Subcutaneous abdominal adipose tissue (tissue), 5 donors: ENCODE measurements at regions not wholly inside any gene's neighbourhood (a gene's known extent, or its start where the extent isn't known, plus 50 kb on each side); places are given as distances from the start of the nearest gene placed in this dataset.
"Not testable (repeated sequence)": the region's sequence is repeated elsewhere in the genome, so short reads cannot be mapped to it uniquely, and the experiment has no call there.

Experiments
- H3K27ac ChIP-seq: one replicate; pipeline ENCODE4 v1.7.0; 2013; ENCODE audit warnings: low read depth, mild to moderate bottlenecking, inconsistent platforms, low read length, moderate library complexity
- H3K27me3 ChIP-seq, 5 donors: one replicate each; pipeline ENCODE4 v1.7.0; 2013; ENCODE audit warnings: low read length in 5 of 5, inconsistent platforms in 1 of 5; ENCODE audit not compliant: control insufficient read depth in 5 of 5, insufficient read depth in 4 of 5
- H3K36me3 ChIP-seq, 5 donors: one replicate each; pipeline ENCODE4 v1.7.0; 2013; ENCODE audit warnings: low read length in 5 of 5; ENCODE audit not compliant: control insufficient read depth in 5 of 5, insufficient read depth in 5 of 5
- H3K4me1 ChIP-seq, 5 donors: one replicate each; pipeline ENCODE4 v1.7.0; 2013; ENCODE audit warnings: low read length in 5 of 5, mild to moderate bottlenecking in 3 of 5, moderate library complexity in 1 of 5; ENCODE audit not compliant: control insufficient read depth in 5 of 5, insufficient read depth in 5 of 5
- H3K4me3 ChIP-seq, 5 donors: one replicate each; pipeline ENCODE4 v1.7.0; 2013; ENCODE audit warnings: low read length in 5 of 5, low read depth in 1 of 5
- H3K9ac ChIP-seq, 5 donors: one replicate each; pipeline ENCODE4 v1.7.0; 2013; ENCODE audit warnings: low read length in 5 of 5, mild to moderate bottlenecking in 4 of 5, moderate library complexity in 3 of 5
- H3K9me3 ChIP-seq, 5 donors: one replicate each; pipeline ENCODE4 v1.7.0; 2013; ENCODE audit warnings: low read length in 5 of 5; ENCODE audit not compliant: control insufficient read depth in 5 of 5
- donor health status: healthy.
- donor health status: healthy.
- donor health status: healthy.
- donor health status: healthy.
- donor health status: healthy.

DNA sequence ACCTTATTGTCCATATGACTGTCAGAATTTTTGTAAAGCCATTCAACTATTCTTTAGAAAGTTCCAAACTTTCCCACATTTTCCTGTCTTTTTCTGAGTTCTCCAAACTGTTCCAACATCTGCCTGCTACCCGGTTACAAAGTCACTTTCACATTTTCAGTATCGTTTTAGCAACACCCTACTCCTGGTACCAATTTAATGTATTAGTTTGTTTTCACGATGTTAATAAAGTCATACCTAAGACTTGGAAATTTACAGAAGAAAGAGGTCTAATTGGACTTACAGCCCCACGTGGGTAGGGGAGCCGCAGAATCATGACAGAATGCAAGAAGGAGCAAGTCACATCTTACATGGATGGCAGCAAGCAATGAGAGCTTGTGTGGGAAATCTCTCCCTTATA is 867.8 kb downstream of the AMY1C start:
- Histone ChIP-seq H3K36me3 (no peaks in the 10 kb centered on the region), H3K4me1 (no peaks in the 10 kb centered on the region), H3K27ac (no peak overlapping the region), H3K9ac (no peak overlapping the region), H3K4me3 (no peak overlapping the region), H3K9me3 (peaks cover 0 to 24% (median 14%) of the 10 kb centered on the region in 5 donors), H3K27me3 (no peaks in the 10 kb centered on the region)

GRCh38 chr1:104621221-104621620 is 871.5 kb downstream of the AMY1C start:
- no peaks in the 10 kb centered on the region for H3K27me3 ChIP-seq
- no peak overlapping the region for H3K27ac ChIP-seq
- H3K36me3 ChIP-seq = no peaks in the 10 kb centered on the region
- no peaks in the 10 kb centered on the region for H3K4me1 ChIP-seq
- H3K9me3 ChIP-seq = peaks cover 0 to 18% (median 14%) of the 10 kb centered on the region in 5 donors
- H3K4me3 ChIP-seq = no peak overlapping the region
- no peak overlapping the region for H3K9ac ChIP-seq

- Histone ChIP-seq H3K36me3 (no peaks in the 10 kb centered on the region), H3K4me1 (no peaks in the 10 kb centered on the region), H3K9ac (no peak overlapping the region), H3K9me3 (no peaks in the 10 kb centered on the region), H3K27me3 (no peaks in the 10 kb centered on the region), H3K27ac (no peak overlapping the region), H3K4me3 (no peak overlapping the region)
Measured at GRCh38 chr1:104624538-104624937, 874.8 kb downstream of the AMY1C start.

GRCh38 chr1:104629589-104629988 is 879.9 kb downstream of the AMY1C start:
- no peak overlapping the region for H3K27ac ChIP-seq
- no peak overlapping the region for H3K4me3 ChIP-seq
- H3K9me3 ChIP-seq = no peaks in the 10 kb centered on the region
- H3K9ac ChIP-seq = no peak overlapping the region
- H3K27me3 ChIP-seq = no peaks in the 10 kb centered on the region
- no peaks in the 10 kb centered on the region for H3K36me3 ChIP-seq
- no peaks in the 10 kb centered on the region for H3K4me1 ChIP-seq

DNA sequence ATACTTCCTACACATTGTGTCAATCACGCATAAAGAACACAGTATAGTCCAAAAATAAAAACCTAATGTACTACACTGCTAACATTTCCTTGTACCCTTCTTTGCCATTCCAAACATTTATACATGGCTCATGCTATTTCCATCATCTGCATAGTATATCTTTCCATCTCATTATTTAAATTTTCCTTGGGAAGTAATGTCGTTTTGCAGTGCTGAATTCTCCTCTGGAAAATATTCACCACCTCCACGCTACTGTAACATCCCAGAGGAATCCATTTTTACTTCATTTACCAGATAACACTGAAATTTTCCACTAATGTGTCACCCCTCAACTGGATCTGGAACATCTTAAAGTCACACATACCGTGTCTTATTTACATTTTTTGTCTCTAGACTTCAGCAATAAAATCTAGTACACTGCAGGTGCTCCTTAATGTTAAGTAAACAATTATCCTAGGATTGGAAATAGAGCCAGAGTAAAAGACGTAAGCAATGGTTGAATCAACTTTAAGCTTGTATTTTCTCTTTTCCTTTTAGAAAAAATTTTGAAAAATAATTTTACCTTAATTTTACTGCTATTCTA is 881.0 kb downstream of the AMY1C start:
- no peaks in the 10 kb centered on the region for H3K36me3 ChIP-seq
- no peak overlapping the region for H3K27ac ChIP-seq
- H3K4me1 ChIP-seq = no peaks in the 10 kb centered on the region

DNA sequence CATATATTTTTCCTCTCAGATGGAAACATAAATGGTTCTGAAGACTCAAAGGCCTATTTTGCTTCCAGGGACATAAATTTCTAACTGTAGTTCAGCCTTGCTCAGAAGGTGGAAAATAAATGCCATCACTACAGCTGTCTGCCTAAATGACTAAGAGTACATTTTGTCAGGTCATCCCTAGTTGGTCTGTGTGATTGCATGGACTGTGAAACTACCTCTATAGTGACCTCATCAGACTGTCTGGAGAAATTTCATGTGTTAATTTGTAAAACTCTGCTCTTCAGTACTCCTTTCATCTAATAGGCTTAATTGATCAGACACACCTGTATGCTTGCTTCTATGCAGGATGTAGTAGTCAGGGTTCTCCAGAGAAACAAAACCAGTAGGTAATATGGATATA is 886.9 kb downstream of the AMY1C start:
- H3K27me3 ChIP-seq = no peaks in the 10 kb centered on the region
- no peak overlapping the region for H3K27ac ChIP-seq
- no peak overlapping the region for H3K4me3 ChIP-seq
- H3K4me1 ChIP-seq = no peaks in the 10 kb centered on the region
- H3K9ac ChIP-seq = no peak overlapping the region
- no peaks in the 10 kb centered on the region for H3K36me3 ChIP-seq
- peaks cover 0 to 2% (median 0%) of the 10 kb centered on the region in 5 donors for H3K9me3 ChIP-seq

More for the DNA sequence above, 881.0 kb downstream of the AMY1C start:
- H3K4me3 ChIP-seq = no peak overlapping the region
- H3K9ac ChIP-seq = no peak overlapping the region
- H3K9me3 ChIP-seq = no peaks in the 10 kb centered on the region
- no peaks in the 10 kb centered on the region for H3K27me3 ChIP-seq

GRCh38 chr1:104646233-104646632 is 896.5 kb downstream of the AMY1C start:
- peaks cover 0 to 1% (median 0%) of the 10 kb centered on the region in 5 donors for H3K9me3 ChIP-seq
- peaks cover 0 to 3% (median 0%) of the 10 kb centered on the region in 5 donors for H3K4me1 ChIP-seq
- no peak overlapping the region for H3K4me3 ChIP-seq
- H3K27ac ChIP-seq = no peak overlapping the region
- no peak overlapping the region for H3K9ac ChIP-seq
- H3K27me3 ChIP-seq = no peaks in the 10 kb centered on the region
- H3K36me3 ChIP-seq = no peaks in the 10 kb centered on the region

DNA sequence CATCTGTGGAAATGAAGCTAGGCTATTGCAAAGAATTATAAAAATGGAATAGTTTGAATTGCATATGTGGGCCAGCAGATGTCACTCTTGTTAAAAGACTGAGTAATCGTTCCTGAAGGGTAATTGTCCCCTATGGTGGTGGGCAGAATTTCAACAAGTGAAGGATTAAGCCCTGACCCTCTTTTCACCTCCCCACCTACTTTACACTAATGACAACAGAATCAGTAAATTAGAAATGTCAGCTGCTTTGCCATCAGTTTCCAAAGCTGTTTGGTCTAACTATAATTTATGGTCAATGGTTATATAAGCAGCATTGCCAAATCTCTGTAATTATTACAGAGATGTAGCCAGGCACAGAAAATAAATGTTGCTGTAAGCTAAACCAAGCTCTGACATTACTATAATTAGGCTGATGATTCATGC is 898.6 kb downstream of the AMY1C start:
- peaks cover 0 to 3% (median 0%) of the 10 kb centered on the region in 5 donors for H3K4me1 ChIP-seq
- no peaks in the 10 kb centered on the region for H3K9me3 ChIP-seq
- H3K36me3 ChIP-seq = no peaks in the 10 kb centered on the region
- no peak overlapping the region for H3K9ac ChIP-seq
- H3K4me3 ChIP-seq = no peak overlapping the region
- H3K27me3 ChIP-seq = no peaks in the 10 kb centered on the region
- H3K27ac ChIP-seq = no peak overlapping the region

GRCh38 chr1:104664374-104664773 is 914.7 kb downstream of the AMY1C start:
- H3K27ac ChIP-seq, H3K4me1 ChIP-seq, H3K9ac ChIP-seq, H3K36me3 ChIP-seq, H3K4me3 ChIP-seq, H3K27me3 ChIP-seq, H3K9me3 ChIP-seq: not testable (repeated sequence)

GRCh38 chr1:104665300-104665699 is 915.6 kb downstream of the AMY1C start:
- no peaks in the 10 kb centered on the region for H3K4me1 ChIP-seq

More at GRCh38 chr1:104665300-104665699, 915.6 kb downstream of the AMY1C start:
- H3K27ac ChIP-seq = no peak overlapping the region
- no peak overlapping the region for H3K4me3 ChIP-seq
- no peaks in the 10 kb centered on the region for H3K9me3 ChIP-seq
- no peaks in the 10 kb centered on the region for H3K27me3 ChIP-seq
- no peaks in the 10 kb centered on the region for H3K36me3 ChIP-seq
- no peak overlapping the region for H3K9ac ChIP-seq
